OCI-LY3 (cell line): ENCODE measurements at regions not wholly inside any gene's neighbourhood (a gene's known extent, or its start where the extent isn't known, plus 50 kb on each side); places are given as distances from the start of the nearest gene placed in this dataset.

ENCODE experiments used
- H2AFZ ChIP-seq: fragments of 200-600, 300-600 bp; shearing (Covaris generic); 2 replicates; pipeline ENCODE4 v1.6.0; 2014; ENCODE audit warnings: antibody characterized with exemption, low read depth, low read length
- H3K27ac ChIP-seq: fragments of 200-600, 300-600 bp; sonication (generic); 2 replicates; pipeline ENCODE4 v1.5.1; 2014; ENCODE audit warnings: mild to moderate bottlenecking, low read length, moderate library complexity, mixed read lengths
- H3K27me3 ChIP-seq: fragments of 200-600, 300-600 bp; sonication (generic); 2 replicates; pipeline ENCODE4 v1.6.1; 2014; ENCODE audit warnings: low read depth, low read length, mixed read lengths
- H3K36me3 ChIP-seq: fragments of 200-600, 300-600 bp; sonication (generic); replicated peaks from 2 replicates; pipeline ENCODE3; 2014; ENCODE audit warnings: low read depth, low read length, mixed read lengths
- H3K4me1 ChIP-seq: fragments of 300-600, 200-600 bp; sonication (generic); 2 replicates; pipeline ENCODE4 v1.6.1; 2014; ENCODE audit warnings: low read length, mixed read lengths
- H3K4me2 ChIP-seq: fragments of 200-600, 300-600 bp; sonication (generic); 2 replicates; pipeline ENCODE4 v1.6.1; 2014; ENCODE audit warnings: low read length, mixed read lengths
- H3K4me3 ChIP-seq: fragments of 300-600, 200-600 bp; sonication (generic); 2 replicates; pipeline ENCODE4 v1.5.1; 2014; ENCODE audit warnings: antibody characterized with exemption, mild to moderate bottlenecking, low read length, moderate library complexity
- H3K79me2 ChIP-seq: fragments of 300-600, 200-600 bp; shearing (Covaris generic); 2 replicates; pipeline ENCODE4 v1.6.1; 2014; ENCODE audit warnings: mild to moderate bottlenecking, low read length, mixed read lengths
- H3K9ac ChIP-seq: fragments of 300-600, 200-600 bp; shearing (Covaris generic); 2 replicates; pipeline ENCODE4 v1.6.0; 2014; ENCODE audit warnings: mild to moderate bottlenecking, low read length, moderate library complexity
- H3K9me3 ChIP-seq: fragments of 200-600, 300-600 bp; shearing (Covaris generic); 2 replicates; pipeline ENCODE4 v1.6.1; 2014; ENCODE audit warnings: low read length, mixed read lengths; ENCODE audit not compliant: insufficient read depth
- H4K20me1 ChIP-seq: fragments of 200-600, 300-600 bp; sonication (generic); 2 replicates; pipeline ENCODE4 v1.6.1; 2016; ENCODE audit warnings: low read length, mixed read lengths; ENCODE audit not compliant: insufficient read depth
- CTCF ChIP-seq: fragments of 200-600, 300-600 bp; sonication (generic); IDR thresholded peaks from 2 replicates; pipeline ENCODE4 v1.5.1; 2014; ENCODE audit warnings: antibody characterized with exemption, low read length, low read depth
- EZH2phosphoT487 ChIP-seq: fragments of 200-600 bp; shearing (Covaris generic); IDR thresholded peaks from 2 replicates; pipeline ENCODE4 v1.6.1; 2018; ENCODE audit warnings: antibody characterized with exemption, mixed run types, low read depth

GRCh38 chr13:50326811-50327210 lies 311.6 kb downstream of the KCNRG start:
- Histone ChIP-seq H3K4me1 (no peaks in the 10 kb centered on the region), H3K4me3 (no peak overlapping the region), H3K27me3 (peaks cover 26% of the 10 kb centered on the region), H3K27ac (no peak overlapping the region), H3K4me2 (no peak overlapping the region), H3K9me3 (no peaks in the 10 kb centered on the region), H3K36me3 (no peaks in the 10 kb centered on the region), H3K79me2 (no peaks in the 10 kb centered on the region), H2AFZ (no peak overlapping the region), H3K9ac (no peak overlapping the region), H4K20me1 (no peaks in the 10 kb centered on the region)
- TF ChIP-seq CTCF (no peak), EZH2phosphoT487 (no peak)

- Histone ChIP-seq H3K4me1 (peaks cover 16% of the 10 kb centered on the region), H3K79me2 (no peaks in the 10 kb centered on the region)
- TF ChIP-seq EZH2phosphoT487 (no peak), CTCF (no peak)
Observed at GRCh38 chr13:50334115-50334778, 319.0 kb downstream of the KCNRG start.

GRCh38 chr13:50334944-50335343 lies 319.7 kb downstream of the KCNRG start:
- TF ChIP-seq CTCF (no peak), EZH2phosphoT487 (no peak)
- Histone ChIP-seq H3K27me3 (peaks cover 5% of the 10 kb centered on the region; the same call in 1 of the 2 replicates), H3K4me1 (peaks cover 16% of the 10 kb centered on the region), H4K20me1 (no peaks in the 10 kb centered on the region), H3K9ac (no peak overlapping the region), H3K36me3 (no peaks in the 10 kb centered on the region), H2AFZ (no peak overlapping the region), H3K27ac (no peak overlapping the region), H3K4me3 (0 out of 2 replicates have a peak overlapping the region, but pooled peaks have one; percentile 20), H3K4me2 (peak overlapping the region; percentile 52), H3K9me3 (no peaks in the 10 kb centered on the region), H3K79me2 (no peaks in the 10 kb centered on the region)

More at GRCh38 chr13:50334115-50334778, 319.0 kb downstream of the KCNRG start:
- Histone ChIP-seq H3K9ac (no peak overlapping the region), H3K27ac (no peak overlapping the region; the same call in 1 of the 2 replicates), H3K36me3 (no peaks in the 10 kb centered on the region), H3K4me3 (peak overlapping the region; percentile 20; the same call in 1 of the 2 replicates), H3K9me3 (no peaks in the 10 kb centered on the region), H3K4me2 (peak overlapping the region; percentile 52), H4K20me1 (no peaks in the 10 kb centered on the region), H3K27me3 (no peaks in the 10 kb centered on the region), H2AFZ (no peak overlapping the region)

GRCh38 chr13:50339271-50339670 lies 324.0 kb downstream of the KCNRG start:
- H3K4me3 ChIP-seq, result no peak overlapping the region
- peaks cover 29% of the 10 kb centered on the region for H3K27me3 ChIP-seq
- no peak overlapping the region for H3K9ac ChIP-seq
- TF ChIP-seq EZH2phosphoT487 (no peak), CTCF (no peak)
- no peak overlapping the region for H2AFZ ChIP-seq
- no peaks in the 10 kb centered on the region for H3K79me2 ChIP-seq
- H3K36me3 ChIP-seq, result no peaks in the 10 kb centered on the region
- no peaks in the 10 kb centered on the region for H3K9me3 ChIP-seq
- peaks cover 11% of the 10 kb centered on the region for H3K4me1 ChIP-seq
- no peaks in the 10 kb centered on the region for H4K20me1 ChIP-seq
- no peak overlapping the region for H3K27ac ChIP-seq
- no peak overlapping the region for H3K4me2 ChIP-seq
